B cell (primary cell): ENCODE measurements at regions not wholly inside any gene's neighbourhood (a gene's known extent, or its start where the extent isn't known, plus 50 kb on each side); places are given as distances from the start of the nearest gene placed in this dataset.

Experiments
- ATAC-seq: fragments of 200-7000 bp; cut with Tn5 transposase; one replicate; pipeline ENCODE4 v1.10.0; 2021; ENCODE audit warnings: low read depth, mild to moderate bottlenecking, moderate number of reproducible peaks, moderate library complexity
- CTCF ChIA-PET: fragments of 350-600 bp; sonication (Branson Sonifier 250); formaldehyde crosslinking; loops from one replicate; lab custom pipeline; 2021; ENCODE audit warnings: antibody characterized with exemption, inconsistent platforms; lab: Charles Lee
- POLR2A ChIA-PET: fragments of 350-600 bp; sonication (Branson Sonifier 250); formaldehyde crosslinking; loops from one replicate; lab custom pipeline; 2021; ENCODE audit warnings: antibody characterized with exemption; lab: Charles Lee
- DNase-seq: peaks from one replicate; pipeline ENCODE4 v3.0.0; 2013
- H2AFZ ChIP-seq: 2 replicates; pipeline ENCODE4 v1.6.1; 2012; ENCODE audit warnings: mild to moderate bottlenecking, low read depth, low read length; ENCODE audit not compliant: insufficient read depth, poor library complexity, severe bottlenecking
- H3K27ac ChIP-seq, 2 donors: 1 replicate in 1 of 2; 2 replicates in 1 of 2; pipeline ENCODE4 v1.5.1; 2012 to 2013; ENCODE audit warnings: low read length in 2 of 2, mild to moderate bottlenecking in 2 of 2, moderate library complexity in 1 of 2
- H3K27me3 ChIP-seq, 4 experiments: fragments of 200-600 bp in 1 of 4; sonication (generic) in 1 of 4; replicated peaks in 1 of 4; 1 replicate in 2 of 4; 2 replicates in 2 of 4; pipeline versions ENCODE4 v1.6.1 to v1.7.0; 2013 to 2016; ENCODE audit warnings: low read length in 3 of 4, mild to moderate bottlenecking in 2 of 4, mixed read lengths in 1 of 4, moderate library complexity in 1 of 4; ENCODE audit not compliant: insufficient read depth in 4 of 4, control insufficient read depth in 3 of 4; ENCODE audit errors: control extremely low read depth in 1 of 4
- H3K36me3 ChIP-seq, 2 experiments: replicated peaks in 1 of 2; 1 replicate in 1 of 2; 2 replicates in 1 of 2; pipeline versions ENCODE4 v1.6.1 to v1.7.1; 2013; ENCODE audit warnings: low read length in 1 of 2; ENCODE audit not compliant: insufficient read depth in 2 of 2, control insufficient read depth in 1 of 2; ENCODE audit errors: control extremely low read depth in 1 of 2, extremely low read depth in 1 of 2
- H3K4me1 ChIP-seq, 2 donors: fragments of 200-600 bp in 1 of 2; sonication (generic) in 1 of 2; 1 replicate in 1 of 2; 2 replicates in 1 of 2; pipeline versions ENCODE4 v1.5.1 to v1.6.1; 2013 to 2017; ENCODE audit warnings: low read length in 2 of 2; ENCODE audit not compliant: control insufficient read depth in 2 of 2, insufficient read depth in 2 of 2
- H3K4me2 ChIP-seq: replicated peaks from 2 replicates; pipeline ENCODE3; 2012; ENCODE audit warnings: mild to moderate bottlenecking, low read depth, low read length; ENCODE audit not compliant: poor library complexity, severe bottlenecking
- H3K4me3 ChIP-seq, 5 experiments: fragments of 200-600 bp in 1 of 5; sonication (generic) in 1 of 5; 1 replicate in 3 of 5; 2 replicates in 2 of 5; pipeline versions ENCODE4 v1.5.1 to v1.7.0; 2011 to 2016; ENCODE audit warnings: low read length in 4 of 5, mild to moderate bottlenecking in 4 of 5, low read depth in 2 of 5, control low read depth in 1 of 5, moderate library complexity in 1 of 5; ENCODE audit not compliant: insufficient read depth in 1 of 5; ENCODE audit errors: control extremely low read depth in 1 of 5, extremely low read depth in 1 of 5
- H3K79me2 ChIP-seq: fragments of 200-600 bp; sonication (generic); one replicate; pipeline ENCODE4 v1.6.0; 2016; ENCODE audit warnings: low read length; ENCODE audit not compliant: control insufficient read depth, insufficient read depth
- H3K9ac ChIP-seq: fragments of 200-600 bp; sonication (generic); 2 replicates; pipeline ENCODE4 v1.6.1; 2017; ENCODE audit warnings: mild to moderate bottlenecking, low read length, moderate library complexity
- H3K9me3 ChIP-seq, 3 donors: one replicate each; pipeline versions ENCODE4 v1.6.1 to v1.7.1; 2013; ENCODE audit warnings: low read length in 2 of 3; ENCODE audit not compliant: control insufficient read depth in 2 of 3, insufficient read depth in 1 of 3; ENCODE audit errors: control extremely low read depth in 1 of 3
- H4K20me1 ChIP-seq: 2 replicates; pipeline ENCODE4 v1.6.0; 2012; ENCODE audit warnings: mild to moderate bottlenecking, low read length; ENCODE audit not compliant: insufficient read depth, control insufficient read depth, poor library complexity, severe bottlenecking
- H3K27ac Mint-ChIP-seq: one replicate; pipeline ENCODE4 v1.8.0; 2021; ENCODE audit warnings: mixed read lengths
- H3K27me3 Mint-ChIP-seq: one replicate; pipeline ENCODE4 v1.8.0; 2021; ENCODE audit warnings: mixed read lengths
- H3K4me1 Mint-ChIP-seq: one replicate; pipeline ENCODE4 v1.8.0; 2021; ENCODE audit warnings: mixed read lengths
- H3K4me3 Mint-ChIP-seq: one replicate; pipeline ENCODE4 v1.8.0; 2021; ENCODE audit warnings: mixed read lengths
- H3K9me3 Mint-ChIP-seq: one replicate; pipeline ENCODE4 v1.8.0; 2022; ENCODE audit warnings: mixed read lengths; ENCODE audit not compliant: insufficient read depth
- CTCF ChIP-seq: fragments of 200-600 bp; IDR thresholded peaks from one replicate; pipeline ENCODE4 v1.8.0; 2022; ENCODE audit warnings: antibody characterized with exemption, mild to moderate bottlenecking
- EZH2 ChIP-seq: IDR thresholded peaks from 2 replicates; pipeline ENCODE4 v1.6.1; 2012; ENCODE audit warnings: borderline replicate concordance, low read depth, mild to moderate bottlenecking, moderate library complexity, low read length; ENCODE audit not compliant: insufficient read depth, poor library complexity, severe bottlenecking
- WGBS: methylation state at CpG from one replicate; pipeline ENCODE4 v1.1.5; 2013; ENCODE audit warnings: missing lambda C conversion rate; ENCODE audit not compliant: insufficient coverage; 5-methylcytosine and 5-hydroxymethylcytosine counted together
- intact Hi-C: fragments of 100-400 bp; cut with micrococcal nuclease; formaldehyde crosslinking; loops from one replicate; pipeline ENCODE4 v1.10.0; 2022

- Histone ChIP-seq H3K36me3 (no peaks in the 10 kb centered on the region), H3K27me3 (no peaks in the 10 kb centered on the region), H3K79me2 (no peaks in the 10 kb centered on the region), H3K4me1 (no peaks in the 10 kb centered on the region), H3K4me2 (no peak overlapping the region), H3K4me3 (no peak overlapping the region), H3K9me3 (peaks cover 0 to 4% (median 0%) of the 10 kb centered on the region in 3 donors), H3K27ac (no peak overlapping the region), H4K20me1 (no peaks in the 10 kb centered on the region), H3K9ac (no peak overlapping the region), H2AFZ (no peak overlapping the region)
- CTCF ChIA-PET, result no interaction called here
- H3K27ac Mint-ChIP-seq, result no peak overlapping the region
- H3K9me3 Mint-ChIP-seq, result peaks cover 2% of the 10 kb centered on the region
- DNase-seq, result no peak
- H3K4me1 Mint-ChIP-seq, result no peaks in the 10 kb centered on the region
- WGBS, result no CpG with 5 or more reads among the region's 2 CpGs
- intact Hi-C loops, result no loop called here
- POLR2A ChIA-PET, result no interaction called here
- TF ChIP-seq CTCF (no peak), EZH2 (no peak)
- ATAC-seq, result no peak
- no peaks in the 10 kb centered on the region for H3K27me3 Mint-ChIP-seq
- no peak overlapping the region for H3K4me3 Mint-ChIP-seq
Observed at GRCh38 chr16:73636196-73636595, 588.3 kb upstream of the ZFHX3 start.

GRCh38 chr16:73629011-73629410, 581.1 kb upstream of the ZFHX3 start:
- H3K27ac Mint-ChIP-seq, result no peak overlapping the region
- Histone ChIP-seq H3K36me3 (no peaks in the 10 kb centered on the region), H3K4me2 (no peak overlapping the region), H3K27ac (no peak overlapping the region), H3K9ac (no peak overlapping the region), H3K4me3 (no peak overlapping the region), H3K9me3 (no peaks in the 10 kb centered on the region), H3K4me1 (no peaks in the 10 kb centered on the region), H3K27me3 (no peaks in the 10 kb centered on the region), H4K20me1 (no peaks in the 10 kb centered on the region), H2AFZ (no peak overlapping the region), H3K79me2 (no peaks in the 10 kb centered on the region)
- DNase-seq, result no peak
- POLR2A ChIA-PET, result no interaction called here
- CTCF ChIA-PET, result no interaction called here
- intact Hi-C loops, result no loop called here
- peaks cover 5% of the 10 kb centered on the region for H3K27me3 Mint-ChIP-seq
- no peak for ATAC-seq
- H3K9me3 Mint-ChIP-seq, result no peaks in the 10 kb centered on the region
- TF ChIP-seq CTCF (no peak), EZH2 (no peak)
- 92% methylated on average over 4 of the region's 8 CpGs for WGBS
- no peaks in the 10 kb centered on the region for H3K4me1 Mint-ChIP-seq
- H3K4me3 Mint-ChIP-seq, result no peak overlapping the region
